ACC112 (cell line): ENCODE measurements at regions not wholly inside any gene's neighbourhood (a gene's known extent, or its start where the extent isn't known, plus 50 kb on each side); places are given as distances from the start of the nearest gene placed in this dataset.

Experiments used
- H2AFZ ChIP-seq: fragments of 200-600 bp; sonication (generic); one replicate; pipeline ENCODE4 v1.6.0; 2017; ENCODE audit warnings: antibody characterized with exemption, low read length; ENCODE audit not compliant: unreplicated experiment
- H3K27ac ChIP-seq: fragments of 200-600 bp; sonication (generic); 2 replicates; pipeline ENCODE4 v1.5.1; 2014; ENCODE audit warnings: low read depth, mild to moderate bottlenecking, antibody characterized with exemption, low read length, moderate library complexity
- H3K27me3 ChIP-seq: fragments of 200-600 bp; sonication (generic); 2 replicates; pipeline ENCODE4 v1.6.1; 2014; ENCODE audit warnings: mild to moderate bottlenecking, antibody characterized with exemption, low read length, moderate library complexity, mixed read lengths; ENCODE audit not compliant: insufficient read depth
- H3K36me3 ChIP-seq: fragments of 200-600 bp; sonication (generic); 2 replicates; pipeline ENCODE4 v1.6.1; 2016; ENCODE audit warnings: mild to moderate bottlenecking, antibody characterized with exemption, low read length, moderate library complexity, mixed read lengths; ENCODE audit not compliant: insufficient read depth
- H3K4me1 ChIP-seq: fragments of 200-600 bp; sonication (generic); one replicate; pipeline ENCODE4 v1.6.1; 2016; ENCODE audit warnings: low read length, mixed read lengths; ENCODE audit not compliant: insufficient read depth, unreplicated experiment, control insufficient read depth
- H3K4me3 ChIP-seq: fragments of 200-600 bp; sonication (generic); 2 replicates; pipeline ENCODE4 v1.5.1; 2014; ENCODE audit warnings: mild to moderate bottlenecking, low read depth, low read length
- H3K79me2 ChIP-seq: fragments of 200-600 bp; sonication (generic); one replicate; pipeline ENCODE4 v1.6.0; 2016; ENCODE audit warnings: low read length; ENCODE audit not compliant: control insufficient read depth, unreplicated experiment, insufficient read depth

GRCh38 chr2:62348700-62349099 lies 152.8 kb downstream of the B3GNT2 start:
- no peaks in the 10 kb centered on the region for H3K79me2 ChIP-seq
- no peaks in the 10 kb centered on the region for H3K27me3 ChIP-seq
- no peak overlapping the region for H3K4me3 ChIP-seq
- no peaks in the 10 kb centered on the region for H3K4me1 ChIP-seq
- no peaks in the 10 kb centered on the region for H3K36me3 ChIP-seq
- no peak overlapping the region for H3K27ac ChIP-seq
- no peak overlapping the region for H2AFZ ChIP-seq

GRCh38 chr2:62347563-62348270 lies 151.8 kb downstream of the B3GNT2 start:
- Histone ChIP-seq H3K4me1 (no peaks in the 10 kb centered on the region), H3K4me3 (no peak overlapping the region), H3K79me2 (no peaks in the 10 kb centered on the region), H3K27me3 (no peaks in the 10 kb centered on the region), H2AFZ (no peak overlapping the region), H3K27ac (no peak overlapping the region), H3K36me3 (no peaks in the 10 kb centered on the region)

- Histone ChIP-seq H3K4me3 (no peak overlapping the region), H3K36me3 (no peaks in the 10 kb centered on the region), H3K27ac (no peak overlapping the region), H3K27me3 (no peaks in the 10 kb centered on the region), H2AFZ (no peak overlapping the region), H3K79me2 (no peaks in the 10 kb centered on the region), H3K4me1 (peaks cover 7% of the 10 kb centered on the region)
Measured at GRCh38 chr2:62344472-62344871, 148.6 kb downstream of the B3GNT2 start.

GRCh38 chr2:62343636-62344337 lies 147.9 kb downstream of the B3GNT2 start:
- Histone ChIP-seq H3K36me3 (no peaks in the 10 kb centered on the region), H3K4me1 (peaks cover 7% of the 10 kb centered on the region), H2AFZ (no peak overlapping the region), H3K27ac (no peak overlapping the region), H3K27me3 (no peaks in the 10 kb centered on the region), H3K79me2 (no peaks in the 10 kb centered on the region), H3K4me3 (no peak overlapping the region)

GRCh38 chr2:62343206-62343605 lies 147.3 kb downstream of the B3GNT2 start:
- Histone ChIP-seq H2AFZ (no peak overlapping the region), H3K36me3 (no peaks in the 10 kb centered on the region), H3K79me2 (no peaks in the 10 kb centered on the region), H3K27me3 (no peaks in the 10 kb centered on the region), H3K4me1 (peaks cover 7% of the 10 kb centered on the region), H3K27ac (no peak overlapping the region), H3K4me3 (no peak overlapping the region)

GRCh38 chr2:62340994-62341484 lies 145.1 kb downstream of the B3GNT2 start:
- no peak overlapping the region for H2AFZ ChIP-seq
- H3K27me3 ChIP-seq: no peaks in the 10 kb centered on the region
- H3K27ac ChIP-seq: no peak overlapping the region
- no peaks in the 10 kb centered on the region for H3K36me3 ChIP-seq
- no peak overlapping the region for H3K4me3 ChIP-seq
- peaks cover 7% of the 10 kb centered on the region for H3K4me1 ChIP-seq
- H3K79me2 ChIP-seq: no peaks in the 10 kb centered on the region

- no peaks in the 10 kb centered on the region for H3K36me3 ChIP-seq
- no peak overlapping the region for H3K27ac ChIP-seq
- peaks cover 7% of the 10 kb centered on the region for H3K4me1 ChIP-seq
- no peaks in the 10 kb centered on the region for H3K79me2 ChIP-seq
- H3K27me3 ChIP-seq: no peaks in the 10 kb centered on the region
- no peak overlapping the region for H3K4me3 ChIP-seq
- no peak overlapping the region for H2AFZ ChIP-seq
Measured at GRCh38 chr2:62339837-62340236, 143.9 kb downstream of the B3GNT2 start.

DNA sequence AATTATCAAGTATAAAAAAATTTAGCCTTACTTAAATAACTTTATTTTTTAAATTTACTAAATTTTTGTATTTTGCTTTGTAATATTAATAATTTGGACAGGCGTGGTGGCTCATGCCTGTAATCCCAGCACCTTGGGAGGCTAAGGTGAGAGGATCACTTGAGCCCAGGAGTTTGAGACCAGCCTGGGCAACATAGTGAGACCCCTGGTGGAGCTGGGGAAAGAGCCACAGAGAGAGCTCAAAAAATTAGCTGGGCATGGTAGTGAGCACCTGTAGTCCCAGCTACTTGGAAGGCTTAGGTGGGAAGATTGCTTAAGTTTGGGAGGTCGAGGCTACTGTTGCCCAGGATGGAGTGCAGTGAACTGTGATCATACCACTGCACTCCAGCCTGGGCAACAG lies 143.5 kb downstream of the B3GNT2 start:
- Histone ChIP-seq H3K4me1 (peaks cover 7% of the 10 kb centered on the region), H3K4me3 (no peak overlapping the region), H3K27me3 (no peaks in the 10 kb centered on the region), H3K79me2 (no peaks in the 10 kb centered on the region), H3K27ac (no peak overlapping the region), H3K36me3 (no peaks in the 10 kb centered on the region), H2AFZ (no peak overlapping the region)

- H3K27me3 ChIP-seq: no peaks in the 10 kb centered on the region
- H2AFZ ChIP-seq: no peak overlapping the region
- peaks cover 7% of the 10 kb centered on the region for H3K4me1 ChIP-seq
- H3K79me2 ChIP-seq: no peaks in the 10 kb centered on the region
- no peak overlapping the region for H3K27ac ChIP-seq
- no peak overlapping the region for H3K4me3 ChIP-seq
- H3K36me3 ChIP-seq: no peaks in the 10 kb centered on the region
Measured at GRCh38 chr2:62338111-62338510, 142.2 kb downstream of the B3GNT2 start.

- no peak overlapping the region for H3K27ac ChIP-seq
Measured at GRCh38 chr2:62337403-62337802, 141.5 kb downstream of the B3GNT2 start.

GRCh38 chr2:62335612-62336011 lies 139.7 kb downstream of the B3GNT2 start:
- no peak overlapping the region for H3K27ac ChIP-seq
- no peak overlapping the region for H3K4me3 ChIP-seq
- 0 out of 2 replicates have a peak, but pooled peaks cover 7% of the 10 kb centered on the region for H3K27me3 ChIP-seq
- H3K4me1 ChIP-seq: peaks cover under 1% of the 10 kb centered on the region
- H2AFZ ChIP-seq: no peak overlapping the region
- H3K36me3 ChIP-seq: no peaks in the 10 kb centered on the region
- no peaks in the 10 kb centered on the region for H3K79me2 ChIP-seq

More at GRCh38 chr2:62337403-62337802, 141.5 kb downstream of the B3GNT2 start:
- no peaks in the 10 kb centered on the region for H3K79me2 ChIP-seq
- no peak overlapping the region for H3K4me3 ChIP-seq
- H3K27me3 ChIP-seq: no peaks in the 10 kb centered on the region
- peaks cover 7% of the 10 kb centered on the region for H3K4me1 ChIP-seq
- no peak overlapping the region for H2AFZ ChIP-seq
- no peaks in the 10 kb centered on the region for H3K36me3 ChIP-seq
